Activated CD4-positive, alpha-beta T cell treated with anti-CD3 and anti-CD28 coated beads, Interleukin-2, amount 50 U/mL, for 48 hours (primary cell): ENCODE measurements at regions not wholly inside any gene's neighbourhood (a gene's known extent, or its start where the extent isn't known, plus 50 kb on each side); places are given as distances from the start of the nearest gene placed in this dataset.
"Not testable (repeated sequence)": the region's sequence is repeated elsewhere in the genome, so short reads cannot be mapped to it uniquely, and the experiment has no call there.

Experiments
- DNase-seq, 2 experiments: peaks; one replicate each; pipeline ENCODE4 v3.0.0-alpha.2; 2020

GRCh38 chr21:14903172-14903865, 161.5 kb downstream of the NRIP1 start:
- DNase-seq = no peak

- no peak for DNase-seq
These were observed 163.3 kb downstream of the NRIP1 start for GRCh38 chr21:14901482-14901958.

- no peak for DNase-seq
These were observed 164.2 kb downstream of the NRIP1 start for GRCh38 chr21:14900611-14901010.

GRCh38 chr21:14900058-14900457, 164.7 kb downstream of the NRIP1 start:
- no peak for DNase-seq

GRCh38 chr21:14895792-14896191, 169.0 kb downstream of the NRIP1 start:
- DNase-seq = no peak

- no peak for DNase-seq
These were observed 174.7 kb downstream of the NRIP1 start for GRCh38 chr21:14890141-14890540.

GRCh38 chr21:14889080-14889810, 175.6 kb downstream of the NRIP1 start:
- DNase-seq = no peak

GRCh38 chr21:14888202-14888601, 176.6 kb downstream of the NRIP1 start:
- no peak for DNase-seq

- DNase-seq = no peak
These were observed 178.8 kb downstream of the NRIP1 start for GRCh38 chr21:14886001-14886400.

- no peak for DNase-seq
These were observed 181.4 kb downstream of the NRIP1 start for GRCh38 chr21:14883351-14883750.

- DNase-seq = not testable (repeated sequence)
These were observed 182.3 kb downstream of the NRIP1 start for GRCh38 chr21:14882545-14882944.

GRCh38 chr21:14881863-14882499, 182.8 kb downstream of the NRIP1 start:
- no peak for DNase-seq

GRCh38 chr21:14880922-14881321, 183.9 kb downstream of the NRIP1 start:
- no peak for DNase-seq

GRCh38 chr21:14879458-14879857, 185.3 kb downstream of the NRIP1 start:
- no peak for DNase-seq

GRCh38 chr21:14878971-14879370, 185.8 kb downstream of the NRIP1 start:
- DNase-seq = no peak

- no peak for DNase-seq
These were observed 187.1 kb downstream of the NRIP1 start for GRCh38 chr21:14877581-14878228.

GRCh38 chr21:14876524-14876840, 188.3 kb downstream of the NRIP1 start:
- DNase-seq = no peak

- DNase-seq = no peak
These were observed 188.9 kb downstream of the NRIP1 start for GRCh38 chr21:14875704-14876523.

GRCh38 chr21:14875186-14875585, 189.6 kb downstream of the NRIP1 start:
- DNase-seq = no peak

- DNase-seq = no peak
These were observed 190.4 kb downstream of the NRIP1 start for GRCh38 chr21:14874379-14874778.

GRCh38 chr21:14871861-14872260, 192.9 kb downstream of the NRIP1 start:
- no peak for DNase-seq

GRCh38 chr21:14870853-14871149, 194.0 kb downstream of the NRIP1 start:
- DNase-seq = no peak
